ENCODE measurements at regions not wholly inside any gene's neighbourhood (a gene's known extent, or its start where the extent isn't known, plus 50 kb on each side); places are given as distances from the start of the nearest gene placed in this dataset.
A peak's percentile ranks its signal among the peaks of the same experiment; 100 is the strongest.

- no peaks in the 10 kb centered on the region for H3K9me3 ChIP-seq (ENCODE audit: low read depth)
- TF ChIP-seq CTCF (IDR thresholded peaks at IDR 0.05; ENCODE audit: low read depth, low read length), result no peak
- H3K27me3 ChIP-seq, result no peaks in the 10 kb centered on the region
- H3K4me1 ChIP-seq (ENCODE audit: low read depth), result no peaks in the 10 kb centered on the region
- no peak for DNase-seq (ENCODE audit: low read depth in 1 of 2, low spot score in 1 of 2)
- no peak overlapping the region for H3K27ac ChIP-seq
- no peak overlapping the region for H3K4me3 ChIP-seq
- H3K36me3 ChIP-seq, result no peaks in the 10 kb centered on the region
Observed at GRCh38 chr10:45150997-45151396, 150.3 kb downstream of the ZNF22 start.

- H3K4me3 ChIP-seq, result no peak overlapping the region
- H3K27me3 ChIP-seq, result no peaks in the 10 kb centered on the region
- H3K36me3 ChIP-seq, result no peaks in the 10 kb centered on the region
- no peak for TF ChIP-seq CTCF (IDR thresholded peaks at IDR 0.05; ENCODE audit: low read depth, low read length)
- no peak for DNase-seq (ENCODE audit: low read depth in 1 of 2, low spot score in 1 of 2)
- H3K9me3 ChIP-seq (ENCODE audit: low read depth), result no peaks in the 10 kb centered on the region
- no peaks in the 10 kb centered on the region for H3K4me1 ChIP-seq (ENCODE audit: low read depth)
- no peak overlapping the region for H3K27ac ChIP-seq
Observed at GRCh38 chr10:45151467-45152214, 150.9 kb downstream of the ZNF22 start.

- Histone ChIP-seq H3K36me3 (no peaks in the 10 kb centered on the region), H3K9me3 (ENCODE audit: low read depth) (no peaks in the 10 kb centered on the region), H3K27me3 (no peaks in the 10 kb centered on the region), H3K4me3 (no peak overlapping the region), H3K4me1 (ENCODE audit: low read depth) (no peaks in the 10 kb centered on the region), H3K27ac (no peak overlapping the region)
- DNase-seq (ENCODE audit: low read depth in 1 of 2, low spot score in 1 of 2), result no peak
- no peak for TF ChIP-seq CTCF (IDR thresholded peaks at IDR 0.05; ENCODE audit: low read depth, low read length)
Observed at GRCh38 chr10:45152726-45153125, 152.0 kb downstream of the ZNF22 start.

GRCh38 chr10:45154502-45154901 is 153.8 kb downstream of the ZNF22 start:
- no peak overlapping the region for H3K27ac ChIP-seq
- H3K27me3 ChIP-seq, result no peaks in the 10 kb centered on the region
- TF ChIP-seq CTCF (IDR thresholded peaks at IDR 0.05; ENCODE audit: low read depth, low read length), result no peak

GRCh38 chr10:45155784-45156183 is 155.1 kb downstream of the ZNF22 start:
- Histone ChIP-seq H3K36me3 (no peaks in the 10 kb centered on the region), H3K27ac (no peak overlapping the region), H3K9me3 (ENCODE audit: low read depth) (no peaks in the 10 kb centered on the region), H3K4me3 (no peak overlapping the region), H3K27me3 (no peaks in the 10 kb centered on the region), H3K4me1 (ENCODE audit: low read depth) (no peaks in the 10 kb centered on the region)
- no peak for DNase-seq (ENCODE audit: low read depth in 1 of 2, low spot score in 1 of 2)
- no peak for TF ChIP-seq CTCF (IDR thresholded peaks at IDR 0.05; ENCODE audit: low read depth, low read length)

More at GRCh38 chr10:45154502-45154901, 153.8 kb downstream of the ZNF22 start:
- Histone ChIP-seq H3K4me3 (no peak overlapping the region), H3K9me3 (ENCODE audit: low read depth) (no peaks in the 10 kb centered on the region), H3K36me3 (no peaks in the 10 kb centered on the region), H3K4me1 (ENCODE audit: low read depth) (no peaks in the 10 kb centered on the region)
- DNase-seq (ENCODE audit: low read depth in 1 of 2, low spot score in 1 of 2), result peak in 1 of 2 donors; percentile 15
